MM.1S (cell line): ENCODE measurements at regions not wholly inside any gene's neighbourhood (a gene's known extent, or its start where the extent isn't known, plus 50 kb on each side); places are given as distances from the start of the nearest gene placed in this dataset.

ENCODE experiments used
- DNase-seq: peaks from one replicate; pipeline ENCODE4 v3.0.0-alpha.2; 2015
- H2AFZ ChIP-seq: fragments of 300-600 bp; sonication (generic); 2 replicates; pipeline ENCODE4 v1.6.0; 2016; ENCODE audit warnings: antibody characterized with exemption, low read length
- H3F3A ChIP-seq: fragments of 300-600 bp; sonication (generic); 2 replicates; pipeline ENCODE4 v1.6.1; 2016; ENCODE audit warnings: mild to moderate bottlenecking, antibody characterized with exemption, low read length, moderate library complexity, mixed read lengths; ENCODE audit not compliant: insufficient read depth
- H3K27ac ChIP-seq: fragments of 300-600 bp; sonication (generic); 2 replicates; pipeline ENCODE4 v1.5.1; 2016; ENCODE audit warnings: mild to moderate bottlenecking, low read length
- H3K27me3 ChIP-seq: fragments of 300-600 bp; sonication (generic); replicated peaks from 2 replicates; pipeline ENCODE4 v1.6.0; 2016; ENCODE audit warnings: low read length; ENCODE audit not compliant: insufficient read depth
- H3K36me3 ChIP-seq: fragments of 300-600 bp; sonication (generic); replicated peaks from 2 replicates; pipeline ENCODE4 v1.6.1; 2016; ENCODE audit warnings: mild to moderate bottlenecking, low read length, mixed read lengths; ENCODE audit not compliant: insufficient read depth
- H3K4me1 ChIP-seq: fragments of 300-600 bp; sonication (generic); 2 replicates; pipeline ENCODE4 v1.6.1; 2016; ENCODE audit warnings: low read length, mixed read lengths
- H3K4me2 ChIP-seq: fragments of 300-600 bp; sonication (generic); 2 replicates; pipeline ENCODE4 v1.6.0; 2016; ENCODE audit warnings: low read depth, low read length
- H3K4me3 ChIP-seq: fragments of 300-600 bp; sonication (generic); 2 replicates; pipeline ENCODE4 v1.5.1; 2016; ENCODE audit warnings: low read length, mixed read lengths
- H3K79me2 ChIP-seq: fragments of 300-600 bp; sonication (generic); 2 replicates; pipeline ENCODE4 v1.6.1; 2016; ENCODE audit warnings: mixed run types, low read length, mixed read lengths
- H3K9ac ChIP-seq: fragments of 300-600 bp; sonication (generic); 2 replicates; pipeline ENCODE4 v1.6.1; 2016; ENCODE audit warnings: low read length, mixed read lengths
- H3K9me2 ChIP-seq: fragments of 300-600 bp; sonication (generic); replicated peaks from 2 replicates; pipeline ENCODE4 v1.6.1; 2016; ENCODE audit warnings: mild to moderate bottlenecking, low read length, mixed read lengths; ENCODE audit not compliant: insufficient read depth
- H3K9me3 ChIP-seq: fragments of 300-600 bp; sonication (generic); replicated peaks from 2 replicates; pipeline ENCODE4 v1.6.1; 2016; ENCODE audit warnings: mild to moderate bottlenecking, low read length, mixed read lengths; ENCODE audit not compliant: insufficient read depth
- H4K20me1 ChIP-seq: fragments of 300-600 bp; sonication (generic); 2 replicates; pipeline ENCODE4 v1.6.1; 2016; ENCODE audit warnings: mild to moderate bottlenecking, low read length, moderate library complexity, mixed read lengths; ENCODE audit not compliant: insufficient read depth
- CTCF ChIP-seq: fragments of 300-600 bp; sonication (generic); IDR thresholded peaks from 2 replicates; pipeline ENCODE4 v1.5.1; 2016; ENCODE audit warnings: antibody characterized with exemption, low read length, mixed read lengths
- EZH2 ChIP-seq: fragments of 300-600 bp; sonication (generic); optimal IDR thresholded peaks from 2 replicates; pipeline ENCODE3; 2017; ENCODE audit warnings: low read depth, mild to moderate bottlenecking, antibody characterized with exemption, low read length, mixed read lengths
- EZH2phosphoT487 ChIP-seq: fragments of 300-600 bp; sonication (generic); IDR thresholded peaks from 2 replicates; pipeline ENCODE4 v1.6.1; 2018; ENCODE audit warnings: antibody characterized with exemption, low read length

GRCh38 chr5:38753141-38753540 is 92.7 kb upstream of the OSMR start:
- H3K4me2 ChIP-seq, result no peak overlapping the region
- no peak overlapping the region for H3K4me3 ChIP-seq
- H3F3A ChIP-seq, result no peaks in the 10 kb centered on the region
- H3K27me3 ChIP-seq, result no peaks in the 10 kb centered on the region
- no peaks in the 10 kb centered on the region for H3K36me3 ChIP-seq
- H3K79me2 ChIP-seq, result no peaks in the 10 kb centered on the region
- TF ChIP-seq CTCF, result no peak
- TF ChIP-seq EZH2, result no peak
- TF ChIP-seq EZH2phosphoT487, result no peak
- no peaks in the 10 kb centered on the region for H3K9me3 ChIP-seq
- H2AFZ ChIP-seq, result no peak overlapping the region
- no peak for DNase-seq
- H3K9me2 ChIP-seq, result no peaks in the 10 kb centered on the region
- H3K27ac ChIP-seq, result no peak overlapping the region
- H4K20me1 ChIP-seq, result no peaks in the 10 kb centered on the region
- H3K9ac ChIP-seq, result no peak overlapping the region
- no peaks in the 10 kb centered on the region for H3K4me1 ChIP-seq

DNA sequence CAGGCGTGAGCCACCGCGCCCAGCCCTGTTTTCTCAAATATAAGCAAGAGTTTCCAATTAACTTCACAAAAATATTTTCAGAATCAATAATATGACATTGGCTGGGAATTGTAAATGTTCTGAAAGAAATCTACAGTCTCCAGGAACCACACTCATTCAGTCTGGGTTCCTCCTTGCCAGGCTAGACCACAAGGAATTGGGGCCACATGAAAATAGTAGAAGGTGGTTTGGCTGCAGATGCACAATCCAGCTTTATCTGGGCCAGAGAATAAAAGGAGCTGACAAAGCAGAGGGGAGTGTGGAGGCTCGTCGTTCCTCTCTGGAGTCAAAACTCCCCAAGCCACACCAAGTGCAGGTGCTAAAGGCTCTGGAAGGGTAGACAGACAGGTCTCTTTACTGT is 92.0 kb upstream of the OSMR start:
- H3K36me3 ChIP-seq, result no peaks in the 10 kb centered on the region
- H3K4me1 ChIP-seq, result no peaks in the 10 kb centered on the region
- H4K20me1 ChIP-seq, result no peaks in the 10 kb centered on the region
- no peak for TF ChIP-seq CTCF
- H3K9me3 ChIP-seq, result no peaks in the 10 kb centered on the region
- no peaks in the 10 kb centered on the region for H3K27me3 ChIP-seq
- H2AFZ ChIP-seq, result no peak overlapping the region
- H3K79me2 ChIP-seq, result no peaks in the 10 kb centered on the region
- no peak overlapping the region for H3K4me3 ChIP-seq
- no peak overlapping the region for H3K9ac ChIP-seq
- no peak overlapping the region for H3K27ac ChIP-seq
- no peaks in the 10 kb centered on the region for H3K9me2 ChIP-seq
- H3F3A ChIP-seq, result no peaks in the 10 kb centered on the region
- no peak overlapping the region for H3K4me2 ChIP-seq
- DNase-seq, result no peak

DNA sequence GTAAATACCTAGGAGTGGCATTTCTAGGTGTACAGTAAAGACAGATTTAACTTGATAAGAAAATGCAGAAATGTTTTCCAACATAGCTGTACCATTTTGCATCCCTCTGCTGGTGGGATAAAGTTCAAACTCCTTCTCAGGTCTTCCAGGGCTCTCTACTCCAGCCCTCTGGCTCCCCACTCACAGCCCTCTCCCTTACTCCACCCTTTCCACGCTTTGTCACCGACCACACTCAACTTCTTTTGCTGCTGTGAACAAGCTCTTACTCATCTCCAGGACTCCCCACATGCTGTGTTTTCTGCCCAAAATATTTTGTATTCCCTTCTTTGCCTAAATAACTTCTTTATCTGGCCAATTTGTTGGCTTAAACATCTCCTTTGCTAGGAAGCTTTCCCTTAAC is 90.6 kb upstream of the OSMR start:
- Histone ChIP-seq H3F3A (no peaks in the 10 kb centered on the region), H3K36me3 (no peaks in the 10 kb centered on the region), H2AFZ (no peak overlapping the region), H3K4me1 (no peaks in the 10 kb centered on the region), H3K4me2 (no peak overlapping the region), H4K20me1 (no peaks in the 10 kb centered on the region), H3K9ac (no peak overlapping the region), H3K9me3 (no peaks in the 10 kb centered on the region), H3K27ac (no peak overlapping the region), H3K27me3 (no peaks in the 10 kb centered on the region), H3K9me2 (no peaks in the 10 kb centered on the region), H3K4me3 (no peak overlapping the region), H3K79me2 (no peaks in the 10 kb centered on the region)
- no peak for DNase-seq
- TF ChIP-seq EZH2phosphoT487, result no peak
- TF ChIP-seq EZH2, result no peak
- TF ChIP-seq CTCF, result no peak

GRCh38 chr5:38756068-38756467 is 89.7 kb upstream of the OSMR start:
- no peaks in the 10 kb centered on the region for H3K36me3 ChIP-seq
- no peaks in the 10 kb centered on the region for H3K27me3 ChIP-seq
- no peak overlapping the region for H3K4me3 ChIP-seq
- H3K4me2 ChIP-seq, result no peak overlapping the region
- no peaks in the 10 kb centered on the region for H3K9me2 ChIP-seq
- no peak overlapping the region for H3K27ac ChIP-seq
- no peak overlapping the region for H3K9ac ChIP-seq
- no peaks in the 10 kb centered on the region for H4K20me1 ChIP-seq
- TF ChIP-seq EZH2phosphoT487, result no peak
- TF ChIP-seq CTCF, result no peak
- no peak for TF ChIP-seq EZH2
- no peaks in the 10 kb centered on the region for H3F3A ChIP-seq
- DNase-seq, result no peak
- H2AFZ ChIP-seq, result no peak overlapping the region
- no peaks in the 10 kb centered on the region for H3K4me1 ChIP-seq
- no peaks in the 10 kb centered on the region for H3K9me3 ChIP-seq
- H3K79me2 ChIP-seq, result no peaks in the 10 kb centered on the region
